Right ventricle myocardium inferior (tissue), 1 donor: ENCODE measurements at regions not wholly inside any gene's neighbourhood (a gene's known extent, or its start where the extent isn't known, plus 50 kb on each side); places are given as distances from the start of the nearest gene placed in this dataset.
"Not testable (repeated sequence)": the region's sequence is repeated elsewhere in the genome, so short reads cannot be mapped to it uniquely, and the experiment has no call there.

ENCODE experiments used
- ATAC-seq: fragments of 200-7000 bp; cut with Tn5 transposase; one replicate; pipeline ENCODE4 v1.9.1; 2020; ENCODE audit warnings: mild to moderate bottlenecking, moderate library complexity
- DNase-seq: peaks from one replicate; pipeline ENCODE4 v3.0.0; 2021; ENCODE audit errors: missing footprints
- intact Hi-C: fragments of 100-400 bp; cut with DNase I; formaldehyde crosslinking; loops from one replicate; pipeline ENCODE4 v1.11.0; 2022
- donor health status: DM: no; HTN: yes; CAD: no; lungs with severe emphysema.

DNA sequence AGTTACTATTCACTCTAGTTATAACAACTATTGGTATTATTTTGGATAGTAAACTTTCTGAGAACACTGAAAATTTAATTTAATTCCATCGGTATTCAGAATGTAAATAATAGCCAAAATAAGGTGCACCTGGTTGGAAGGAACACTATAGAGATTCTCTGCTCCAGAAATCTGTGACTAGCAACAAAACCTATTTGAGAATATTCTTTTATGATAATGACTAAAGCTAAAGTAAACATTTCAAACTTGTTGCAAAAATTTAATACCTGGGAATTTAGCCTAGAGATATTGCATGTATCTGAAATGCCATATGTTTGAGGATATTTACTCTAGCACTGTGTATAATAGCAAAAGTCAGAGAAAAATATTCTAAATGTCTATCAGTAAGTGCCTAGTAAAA is 144.1 kb downstream of the PLK2 start:
- no peak for DNase-seq
- intact Hi-C loops: no loop called here
- no peak for ATAC-seq

DNA sequence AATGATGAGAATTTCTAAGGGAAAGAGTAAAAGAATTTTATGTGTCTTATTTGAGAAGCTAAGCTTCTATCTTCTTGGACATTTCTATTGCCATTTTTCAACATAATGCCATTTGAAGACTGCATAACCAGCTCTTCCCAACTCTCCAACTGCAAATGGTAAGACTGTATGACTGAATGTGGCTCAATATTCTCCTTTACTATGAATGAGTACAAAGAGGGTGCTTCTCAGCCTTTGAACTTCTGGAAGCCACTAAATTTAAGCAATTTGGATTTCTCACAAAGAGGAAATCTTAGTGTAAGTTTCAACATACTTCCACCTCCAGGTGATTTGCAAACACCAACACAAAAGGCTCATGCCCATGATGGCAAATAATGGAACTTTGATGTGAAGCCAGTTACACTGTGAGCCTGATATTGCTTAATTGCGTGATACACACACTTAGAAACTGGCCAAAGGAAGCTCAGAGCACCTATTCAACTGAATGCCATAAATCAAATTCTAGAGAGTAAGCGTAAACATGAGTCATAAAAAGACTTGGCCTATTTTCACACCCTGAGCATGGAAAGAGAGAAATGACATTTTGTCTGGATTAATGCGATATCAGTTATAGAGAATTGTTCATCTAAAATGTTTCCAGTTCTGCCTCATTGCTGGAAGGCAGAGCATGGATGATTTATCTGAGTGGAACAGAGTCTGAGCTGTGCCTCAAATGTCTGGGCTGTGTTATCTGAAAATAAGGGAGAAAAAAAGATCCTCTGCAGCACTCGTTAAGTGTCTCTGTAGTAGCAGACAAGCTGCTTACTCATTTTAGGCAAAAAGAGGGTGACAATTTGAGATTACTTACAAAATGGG is 145.3 kb downstream of the PLK2 start:
- intact Hi-C loops: no loop called here
- no peak for DNase-seq
- no peak for ATAC-seq

DNA sequence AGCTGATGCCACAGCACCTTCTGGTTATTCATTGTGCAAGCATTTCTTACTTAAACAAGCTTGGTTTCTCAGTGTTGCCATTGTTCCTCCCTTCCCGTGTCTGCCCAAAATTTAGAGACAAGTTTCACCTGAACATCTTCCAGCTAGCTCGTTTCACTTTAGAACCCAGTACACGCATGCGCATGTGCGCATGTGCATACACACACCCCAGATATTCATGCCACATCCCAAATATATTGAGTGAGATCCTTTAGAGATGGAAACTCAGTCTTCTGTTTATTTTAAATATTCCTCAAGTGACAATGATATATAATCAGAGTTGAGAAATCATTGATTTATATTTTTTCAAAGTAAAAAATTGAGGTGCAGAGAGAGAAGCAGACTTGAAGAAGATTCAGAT is 147.6 kb downstream of the PLK2 start:
- DNase-seq: no peak
- no peak for ATAC-seq
- intact Hi-C loops: no loop called here

DNA sequence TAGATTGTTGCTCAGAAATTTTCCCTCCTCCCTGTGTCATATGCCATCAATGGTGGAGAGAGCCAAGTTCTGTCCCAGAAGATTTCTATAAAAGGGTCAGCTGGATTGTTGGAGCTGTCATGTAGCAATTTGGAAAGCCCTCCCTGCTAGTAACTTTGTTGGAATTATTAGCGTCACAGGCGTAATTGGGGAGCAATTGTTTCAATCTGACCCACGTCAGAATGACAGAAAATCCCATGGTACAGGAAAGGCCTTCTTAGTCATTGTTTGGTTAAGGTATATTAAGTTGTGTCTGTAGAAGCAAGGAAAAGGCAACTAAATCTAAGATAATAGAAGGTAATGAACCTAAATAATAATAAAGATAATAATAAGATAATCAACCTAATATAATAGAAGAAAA is 148.4 kb downstream of the PLK2 start:
- intact Hi-C loops: no loop called here
- ATAC-seq (no peak), DNase-seq (no peak)

DNA sequence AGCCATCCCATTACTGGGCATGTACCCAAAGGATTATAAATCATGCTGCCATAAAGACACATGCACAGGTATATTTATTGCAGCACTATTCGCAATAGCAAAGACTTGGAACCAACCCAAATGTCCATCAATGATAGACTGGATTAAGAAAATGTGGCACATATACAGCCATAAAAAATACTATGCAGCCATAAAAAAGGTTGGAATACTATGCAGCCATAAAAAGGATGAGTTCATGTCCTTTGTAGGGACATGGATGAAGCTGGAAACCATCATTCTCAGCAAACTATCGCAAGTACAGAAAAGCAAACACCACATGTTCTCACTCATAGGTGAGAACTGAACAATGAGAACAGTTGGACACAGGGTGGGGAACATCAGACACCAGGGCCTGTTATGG is 151.5 kb downstream of the PLK2 start:
- intact Hi-C loops, ATAC-seq, DNase-seq: not testable (repeated sequence)

DNA sequence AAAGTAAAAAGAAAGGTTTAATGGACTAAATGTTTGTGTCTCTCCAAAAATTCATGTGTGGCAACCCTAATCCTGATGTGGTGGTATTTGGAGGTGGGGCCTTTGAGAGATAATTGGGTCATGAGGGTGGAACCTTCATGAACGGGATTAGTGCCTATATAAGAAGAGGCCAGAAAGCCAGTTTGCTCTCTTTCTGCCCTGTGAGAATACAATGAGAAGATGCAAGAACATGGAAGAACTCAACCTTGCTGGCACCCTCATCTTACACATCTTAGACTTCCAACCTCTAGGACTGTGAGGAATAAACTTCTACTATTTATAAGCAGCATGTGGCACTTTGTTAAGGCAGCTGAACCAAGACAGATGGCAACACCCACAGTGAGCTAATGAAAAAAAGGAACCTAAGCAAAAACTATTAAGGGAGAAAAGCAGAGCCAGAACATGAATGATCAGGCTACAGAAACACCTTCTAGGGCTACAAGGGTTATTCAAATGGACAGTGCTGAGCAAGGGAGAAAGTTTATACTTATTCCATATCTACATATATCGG is 159.5 kb downstream of the PLK2 start:
- DNase-seq (no peak), ATAC-seq (no peak)
- intact Hi-C loops: no loop called here

DNA sequence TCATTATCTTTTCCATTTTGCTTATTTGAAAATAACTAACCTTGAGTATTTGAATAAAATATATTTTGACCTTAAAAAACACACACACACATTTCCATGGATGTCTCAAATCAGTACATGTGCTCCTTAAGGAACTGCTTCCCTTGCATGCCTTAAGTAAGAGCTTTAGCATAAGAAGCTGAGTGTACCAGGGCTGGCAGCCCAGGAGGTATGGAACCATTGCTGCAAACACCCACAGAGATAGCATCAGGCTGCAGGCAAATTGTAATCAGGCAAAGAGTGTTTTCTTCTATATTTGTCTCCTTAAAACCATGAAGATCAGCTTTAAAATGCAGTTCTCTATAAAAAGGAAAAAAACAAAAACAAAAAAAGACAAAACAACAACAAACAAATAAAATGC is 160.6 kb downstream of the PLK2 start:
- ATAC-seq: no peak
- no peak for DNase-seq
- intact Hi-C loops: no loop called here

DNA sequence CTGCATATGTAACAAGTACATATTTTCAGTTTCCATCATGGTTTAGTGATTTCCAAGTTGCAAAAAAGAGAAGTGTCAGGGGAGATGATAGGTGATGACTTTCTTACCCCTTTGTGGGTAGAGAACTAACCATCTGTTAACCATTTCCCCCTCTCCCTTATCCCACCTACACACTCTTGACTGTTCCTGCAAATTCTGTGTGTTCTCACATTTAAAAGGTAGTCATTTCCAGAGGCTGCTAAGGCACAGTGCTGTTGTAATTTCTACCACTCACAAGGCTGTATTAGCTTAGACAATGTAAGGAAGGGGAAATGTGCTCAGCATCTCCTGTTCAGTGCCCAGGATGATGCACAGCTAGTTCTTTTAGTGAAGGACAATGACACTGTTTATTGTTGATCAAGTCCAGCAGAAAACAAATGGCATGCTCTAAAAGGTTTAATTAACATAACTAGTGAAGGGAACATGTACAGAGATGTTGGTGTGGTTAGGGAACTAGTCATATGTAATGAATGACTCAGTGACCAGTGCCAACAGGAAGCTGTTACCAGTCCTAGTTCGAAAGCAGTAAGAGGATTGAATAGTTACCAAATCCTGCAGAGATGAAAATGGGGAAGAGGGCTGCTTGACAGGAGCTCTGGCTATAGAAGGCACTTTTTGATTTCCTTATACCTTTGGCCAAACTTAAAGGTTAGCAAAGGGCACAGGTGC is 165.1 kb downstream of the PLK2 start:
- ATAC-seq (no peak), DNase-seq (no peak)
- intact Hi-C loops: no loop called here

DNA sequence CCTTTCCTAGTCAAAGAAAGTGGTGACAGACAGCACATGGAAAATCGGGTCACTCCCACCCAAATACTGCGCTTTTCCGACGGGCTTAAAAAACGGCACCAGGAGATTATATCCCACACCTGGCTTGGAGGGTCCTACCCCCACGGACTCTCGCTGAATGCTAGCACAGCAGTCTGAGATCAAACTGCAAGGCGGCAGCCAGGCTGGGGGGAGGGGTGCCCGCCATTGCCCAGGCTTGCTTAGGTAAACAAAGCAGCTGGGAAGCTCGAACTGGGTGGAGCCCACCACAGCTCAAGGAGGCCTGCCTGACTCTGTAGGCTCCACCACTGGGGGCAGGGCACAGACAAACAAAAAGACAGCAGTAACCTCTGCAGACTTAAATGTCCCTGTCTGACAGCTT is 171.6 kb downstream of the PLK2 start:
- ATAC-seq, intact Hi-C loops, DNase-seq: not testable (repeated sequence)

DNA sequence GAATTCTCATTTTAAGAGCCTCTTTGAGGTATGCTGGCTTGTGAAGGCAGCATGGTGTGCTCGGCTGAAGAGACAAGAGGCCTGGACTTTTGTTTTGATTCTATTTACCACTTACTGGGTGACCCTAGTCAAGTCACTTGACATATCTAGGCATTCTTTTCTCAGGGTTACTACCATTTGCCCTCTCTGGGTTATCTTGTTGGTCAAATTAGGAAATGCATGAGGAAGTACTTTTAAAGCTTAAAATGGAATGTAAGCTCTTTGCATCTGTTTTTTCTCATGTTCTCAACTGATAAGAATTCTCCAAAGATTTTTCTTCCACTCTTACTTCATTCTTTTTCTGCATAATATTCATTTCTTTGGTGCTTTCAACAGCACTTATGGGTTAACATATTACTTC is 173.1 kb downstream of the PLK2 start:
- intact Hi-C loops: no loop called here
- ATAC-seq: no peak

DNA sequence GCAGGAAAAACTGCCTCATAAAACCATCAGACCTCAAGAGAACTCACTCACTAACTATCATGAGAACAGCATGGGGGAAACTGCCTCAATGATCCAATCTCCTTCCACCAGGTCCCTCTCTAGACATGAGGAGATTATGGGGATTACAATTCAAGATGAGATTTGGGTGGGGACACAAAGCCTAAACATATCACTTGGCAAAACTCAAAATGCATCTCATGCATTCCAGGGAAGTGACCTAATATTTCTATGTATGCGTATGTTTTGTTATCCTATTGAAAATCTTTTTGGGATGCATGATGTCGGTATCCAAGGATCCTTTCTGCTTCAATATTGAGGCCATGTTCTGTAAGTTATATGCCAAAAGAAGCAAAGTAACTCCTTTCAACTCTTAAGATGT is 174.0 kb downstream of the PLK2 start:
- ATAC-seq: no peak
- intact Hi-C loops: no loop called here
- no peak for DNase-seq

More for the DNA sequence above, 173.1 kb downstream of the PLK2 start:
- DNase-seq: no peak

DNA sequence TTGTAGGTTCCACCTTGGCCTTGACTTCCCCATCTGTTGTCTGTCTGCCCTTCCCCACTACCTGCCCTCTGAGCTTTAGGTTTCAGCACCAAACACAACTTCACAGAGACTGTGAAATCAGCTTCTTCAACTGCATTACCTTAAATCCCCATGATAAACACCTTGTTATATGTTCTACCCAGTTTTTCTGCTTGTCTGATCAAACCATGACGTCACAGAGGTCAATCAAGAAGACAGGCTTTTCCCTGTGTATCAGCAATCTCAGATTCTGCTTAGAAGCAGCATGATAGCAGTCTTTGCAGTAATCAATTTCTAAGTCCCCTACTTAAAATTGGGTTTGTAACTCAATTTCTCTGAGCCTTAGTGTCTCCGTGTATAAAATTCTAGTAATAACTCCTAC is 175.0 kb downstream of the PLK2 start:
- intact Hi-C loops: no loop called here
- ATAC-seq: no peak
- no peak for DNase-seq

DNA sequence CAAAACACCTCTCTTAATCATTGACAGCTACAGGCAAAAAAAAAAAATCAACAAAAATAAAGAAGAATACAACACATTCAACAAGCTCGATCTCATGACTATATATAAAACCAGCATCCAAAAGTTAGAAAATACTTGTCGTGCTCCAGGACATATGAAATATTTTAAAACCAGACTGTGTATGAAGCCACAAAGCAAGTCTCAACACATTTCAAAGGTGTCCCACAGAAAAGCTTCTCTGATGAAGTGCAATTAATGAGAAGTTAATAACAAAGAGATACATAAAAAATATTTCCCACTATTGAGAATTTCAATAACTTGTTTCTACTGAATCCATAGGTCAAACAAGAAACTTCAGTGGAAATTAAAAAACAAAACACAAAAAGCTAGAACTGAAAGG is 178.7 kb downstream of the PLK2 start:
- intact Hi-C loops: no loop called here
- ATAC-seq (no peak), DNase-seq (no peak)

DNA sequence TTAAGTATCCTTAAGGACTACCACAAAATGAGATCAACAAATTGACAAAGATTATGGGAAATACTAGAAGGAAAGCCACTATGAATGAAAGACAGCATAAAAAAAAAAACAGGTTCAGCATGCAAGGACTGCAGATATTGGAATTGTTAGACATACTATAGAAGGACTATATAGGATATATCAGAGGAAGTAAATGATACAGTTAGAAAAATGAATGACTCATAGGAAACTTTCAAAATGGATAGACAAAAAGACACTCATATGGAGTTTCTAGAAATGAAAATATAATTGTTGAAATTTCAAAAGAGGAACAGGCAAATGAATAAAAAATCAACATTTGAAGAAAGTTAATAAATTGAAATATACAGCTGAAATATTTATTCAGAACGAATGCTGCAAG is 180.6 kb downstream of the PLK2 start:
- DNase-seq: no peak
- no peak for ATAC-seq
- intact Hi-C loops: no loop called here

DNA sequence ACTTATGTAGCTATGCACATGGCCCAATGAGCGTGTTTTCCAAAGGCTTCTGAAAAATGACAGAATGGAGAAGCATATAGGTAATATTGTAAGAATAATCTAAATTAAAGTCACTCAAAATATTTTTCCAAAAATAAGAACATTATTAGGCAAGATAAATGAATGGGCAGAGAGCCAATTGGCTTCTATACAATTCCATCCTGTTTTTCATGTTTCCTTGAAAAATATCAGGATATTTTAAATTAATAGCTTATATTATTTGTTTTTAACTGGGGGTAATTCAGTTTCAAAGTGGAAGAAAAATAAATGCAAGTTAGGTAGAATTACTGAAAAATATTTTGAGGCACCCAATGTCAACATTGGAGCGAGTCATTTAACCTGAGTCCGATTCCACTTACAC is 183.5 kb downstream of the PLK2 start:
- intact Hi-C loops: no loop called here
- ATAC-seq (no peak), DNase-seq (no peak)

DNA sequence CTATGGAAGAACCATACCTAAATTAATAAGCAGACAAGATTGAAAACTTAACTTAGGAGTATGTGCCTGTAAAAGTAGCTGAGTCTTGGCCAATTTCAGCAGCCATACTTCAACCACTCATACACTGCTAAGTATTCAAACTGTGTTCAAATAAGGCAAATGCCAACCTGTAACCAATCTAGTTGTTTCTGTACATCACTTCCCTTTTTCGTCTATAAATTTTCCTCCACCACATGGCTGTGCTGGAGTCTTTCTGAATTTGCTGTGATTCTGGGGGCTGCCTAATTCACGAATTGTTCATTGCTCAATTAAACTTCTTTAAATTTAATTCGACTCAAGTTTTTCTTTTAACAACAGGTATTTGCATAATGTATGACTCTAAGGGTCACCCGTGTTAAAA is 184.4 kb downstream of the PLK2 start:
- intact Hi-C loops: no loop called here
- no peak for DNase-seq

DNA sequence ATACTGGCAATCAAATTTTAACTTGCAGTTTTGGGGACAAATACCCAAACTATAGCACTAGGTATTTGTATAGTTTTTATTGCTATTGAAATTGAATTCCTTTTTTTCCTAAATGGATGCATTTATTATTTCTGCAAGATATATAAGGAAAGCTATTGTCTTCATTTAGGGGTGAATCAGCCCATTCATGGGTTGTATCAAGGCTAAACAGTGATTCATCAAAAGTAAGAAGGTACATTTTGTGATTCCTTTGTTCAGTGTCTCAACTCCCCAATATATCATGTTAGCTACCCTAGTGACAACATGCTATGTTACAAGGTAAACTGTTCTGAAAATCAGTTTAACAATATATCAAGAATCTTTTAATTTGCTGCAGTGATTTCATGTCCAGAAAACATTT is 185.7 kb downstream of the PLK2 start:
- ATAC-seq (no peak), DNase-seq (no peak)
- intact Hi-C loops: no loop called here

More for the DNA sequence above, 184.4 kb downstream of the PLK2 start:
- no peak for ATAC-seq

DNA sequence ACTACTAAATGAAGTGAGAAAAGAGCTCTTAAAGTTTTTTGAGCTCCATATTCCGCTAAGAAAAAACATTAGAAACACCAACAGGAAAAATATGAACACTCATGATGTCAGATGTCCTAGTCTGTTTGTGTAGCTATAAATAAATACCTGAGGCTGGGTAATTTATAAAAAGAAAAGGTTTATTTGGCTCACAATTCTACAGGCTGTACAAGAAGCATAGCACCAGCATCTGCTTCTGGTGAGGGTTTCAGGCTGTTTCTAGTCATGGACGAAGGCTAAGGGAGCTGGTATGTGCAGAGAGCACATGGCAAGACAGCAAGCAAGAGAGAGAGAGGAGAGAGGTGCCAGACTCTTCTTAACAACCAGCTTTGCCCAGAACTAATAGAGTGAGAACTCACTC is 186.2 kb downstream of the PLK2 start:
- intact Hi-C loops: no loop called here
- ATAC-seq: no peak
- no peak for DNase-seq

DNA sequence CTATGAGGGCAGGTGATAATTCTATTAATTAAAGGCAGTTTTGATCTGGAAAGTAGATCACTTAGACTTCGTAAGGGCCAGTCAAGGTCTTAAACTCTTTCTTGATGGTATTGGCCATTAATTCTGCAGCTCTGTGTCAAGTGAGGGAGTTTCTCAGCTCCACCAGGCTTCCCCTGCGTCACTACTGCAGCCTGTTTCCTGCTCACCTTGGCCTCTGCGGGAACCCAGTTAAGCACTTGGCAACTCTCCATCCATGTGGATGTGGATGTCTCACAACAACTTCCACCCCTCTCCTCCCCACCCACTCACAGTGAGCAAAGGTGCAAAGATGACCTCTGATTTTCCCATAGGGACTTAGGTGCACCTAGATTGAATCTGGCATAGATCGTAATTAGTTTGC is 191.6 kb downstream of the PLK2 start:
- intact Hi-C loops: no loop called here
- DNase-seq (no peak), ATAC-seq (no peak)

DNA sequence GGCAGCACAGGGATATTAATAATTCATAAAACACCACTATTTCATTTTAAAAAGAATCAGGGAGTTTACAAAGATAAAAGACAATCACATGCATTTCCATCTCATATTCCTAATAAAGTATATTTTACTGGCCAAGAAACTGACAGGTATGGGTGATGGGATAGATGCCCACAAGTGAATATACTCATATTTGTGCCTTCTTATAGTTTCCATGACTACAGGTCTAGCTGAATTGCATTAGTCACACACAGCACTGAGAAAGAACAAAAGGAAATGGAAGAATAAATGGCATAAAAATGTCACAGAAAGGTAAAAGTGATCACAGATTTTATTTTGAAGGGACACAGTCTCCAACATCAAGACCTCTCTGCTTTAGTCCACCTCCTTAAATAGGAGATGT is 193.5 kb downstream of the PLK2 start:
- DNase-seq: no peak
- ATAC-seq: no peak
- intact Hi-C loops: no loop called here
